Ascending aorta (tissue), 2 donors: ENCODE measurements at regions not wholly inside any gene's neighbourhood (a gene's known extent, or its start where the extent isn't known, plus 50 kb on each side); places are given as distances from the start of the nearest gene placed in this dataset.

ENCODE experiments used
- DNase-seq, 2 donors: peaks; one replicate each; pipeline ENCODE4 v3.0.0-alpha.2; 2019; ENCODE audit warnings: low spot score in 2 of 2
- H3K27ac ChIP-seq, 2 donors: fragments of 200-600 bp; sonication (generic); one replicate each; pipeline ENCODE4 v1.5.1; 2016 to 2017; ENCODE audit warnings: mild to moderate bottlenecking in 1 of 2
- H3K27me3 ChIP-seq: fragments of 200-600 bp; sonication (generic); one replicate; pipeline ENCODE4 v1.5.1; 2017
- H3K36me3 ChIP-seq, 2 donors: fragments of 200-600 bp; sonication (generic); one replicate each; pipeline ENCODE4 v1.5.1; 2016
- H3K4me1 ChIP-seq, 2 donors: fragments of 200-600 bp; sonication (generic); one replicate each; pipeline ENCODE4 v1.5.1; 2016 to 2017; ENCODE audit warnings: mild to moderate bottlenecking in 1 of 2
- H3K4me3 ChIP-seq, 2 donors: fragments of 200-600 bp; sonication (generic); one replicate each; pipeline ENCODE4 v1.5.1; 2016 to 2017; ENCODE audit warnings: mild to moderate bottlenecking in 1 of 2
- H3K9me3 ChIP-seq, 2 donors: fragments of 200-600 bp; sonication (generic); one replicate each; pipeline ENCODE4 v1.5.1; 2016
- intact Hi-C: fragments of 100-400 bp; cut with DNase I; formaldehyde crosslinking; loops from one replicate; pipeline ENCODE4 v1.15.1; 2023
- TF ChIP-seq, protein P1 (sequence below), 3 experiments: fragments of 200-600 bp in 2 of 3; fragments of 450-650 bp in 1 of 3; sonication (generic) in 2 of 3; IDR thresholded peaks; one replicate each; pipeline ENCODE4 v1.5.1; 2016 to 2019; ENCODE audit warnings: antibody characterized with exemption in 3 of 3, mild to moderate bottlenecking in 1 of 3, moderate library complexity in 1 of 3

DNA sequence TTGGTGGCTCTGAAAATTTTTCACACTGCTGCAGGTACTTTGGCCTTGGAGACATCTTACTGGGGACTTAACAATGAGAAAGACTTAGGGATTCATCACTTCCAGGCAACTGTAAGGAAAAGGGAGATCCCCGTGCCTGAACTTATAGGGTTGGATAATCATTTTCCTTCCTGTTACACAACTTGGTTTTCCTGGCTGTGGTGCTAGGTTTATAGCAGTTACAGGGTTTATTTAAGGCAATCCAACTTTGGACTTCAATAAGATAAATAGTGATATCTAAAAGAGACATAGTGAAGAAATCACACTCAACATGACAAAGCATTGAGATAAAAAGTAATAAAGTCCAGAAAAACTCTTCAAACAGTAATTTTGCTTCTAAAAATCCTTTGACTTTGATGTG lies 70.2 kb upstream of the RAPH1 start:
- no peaks in the 10 kb centered on the region for H3K27me3 ChIP-seq
- no peak overlapping the region for H3K4me3 ChIP-seq
- intact Hi-C loops = no loop called here
- H3K4me1 ChIP-seq = peaks cover 0 to 9% of the 10 kb centered on the region in 2 donors
- DNase-seq = no peak
- TF ChIP-seq, protein P1, sequence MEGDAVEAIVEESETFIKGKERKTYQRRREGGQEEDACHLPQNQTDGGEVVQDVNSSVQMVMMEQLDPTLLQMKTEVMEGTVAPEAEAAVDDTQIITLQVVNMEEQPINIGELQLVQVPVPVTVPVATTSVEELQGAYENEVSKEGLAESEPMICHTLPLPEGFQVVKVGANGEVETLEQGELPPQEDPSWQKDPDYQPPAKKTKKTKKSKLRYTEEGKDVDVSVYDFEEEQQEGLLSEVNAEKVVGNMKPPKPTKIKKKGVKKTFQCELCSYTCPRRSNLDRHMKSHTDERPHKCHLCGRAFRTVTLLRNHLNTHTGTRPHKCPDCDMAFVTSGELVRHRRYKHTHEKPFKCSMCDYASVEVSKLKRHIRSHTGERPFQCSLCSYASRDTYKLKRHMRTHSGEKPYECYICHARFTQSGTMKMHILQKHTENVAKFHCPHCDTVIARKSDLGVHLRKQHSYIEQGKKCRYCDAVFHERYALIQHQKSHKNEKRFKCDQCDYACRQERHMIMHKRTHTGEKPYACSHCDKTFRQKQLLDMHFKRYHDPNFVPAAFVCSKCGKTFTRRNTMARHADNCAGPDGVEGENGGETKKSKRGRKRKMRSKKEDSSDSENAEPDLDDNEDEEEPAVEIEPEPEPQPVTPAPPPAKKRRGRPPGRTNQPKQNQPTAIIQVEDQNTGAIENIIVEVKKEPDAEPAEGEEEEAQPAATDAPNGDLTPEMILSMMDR (IDR thresholded peaks at IDR 0.05) = no peak
- H3K27ac ChIP-seq = no peak overlapping the region
- H3K9me3 ChIP-seq = no peaks in the 10 kb centered on the region
- no peaks in the 10 kb centered on the region for H3K36me3 ChIP-seq

DNA sequence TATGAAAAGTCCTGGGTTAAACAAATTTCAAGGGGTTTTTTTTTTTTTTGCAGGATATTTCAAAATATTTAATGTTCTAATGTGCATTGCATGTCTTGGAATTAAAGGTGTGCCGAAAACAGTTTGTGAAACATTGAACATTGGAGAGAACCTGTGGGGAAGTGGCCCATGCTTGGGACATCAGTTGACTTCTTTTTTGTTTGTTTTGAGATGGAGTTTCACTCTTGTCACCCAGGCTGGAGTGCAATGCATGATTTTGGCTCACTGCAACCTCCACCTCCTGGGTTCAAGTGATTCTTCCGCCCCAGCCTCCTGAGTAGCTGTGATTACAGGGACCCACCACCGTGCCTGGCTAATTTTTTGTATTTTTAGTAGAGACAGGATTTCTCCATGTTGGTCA lies 71.0 kb upstream of the RAPH1 start:
- H3K4me1 ChIP-seq = peaks cover 0 to 9% of the 10 kb centered on the region in 2 donors
- H3K36me3 ChIP-seq = no peaks in the 10 kb centered on the region
- no peak for DNase-seq
- intact Hi-C loops = no loop called here
- no peaks in the 10 kb centered on the region for H3K9me3 ChIP-seq
- H3K27ac ChIP-seq = no peak overlapping the region
- TF ChIP-seq, protein P1 (IDR thresholded peaks at IDR 0.05) = no peak
- H3K27me3 ChIP-seq = no peaks in the 10 kb centered on the region
- no peak overlapping the region for H3K4me3 ChIP-seq

DNA sequence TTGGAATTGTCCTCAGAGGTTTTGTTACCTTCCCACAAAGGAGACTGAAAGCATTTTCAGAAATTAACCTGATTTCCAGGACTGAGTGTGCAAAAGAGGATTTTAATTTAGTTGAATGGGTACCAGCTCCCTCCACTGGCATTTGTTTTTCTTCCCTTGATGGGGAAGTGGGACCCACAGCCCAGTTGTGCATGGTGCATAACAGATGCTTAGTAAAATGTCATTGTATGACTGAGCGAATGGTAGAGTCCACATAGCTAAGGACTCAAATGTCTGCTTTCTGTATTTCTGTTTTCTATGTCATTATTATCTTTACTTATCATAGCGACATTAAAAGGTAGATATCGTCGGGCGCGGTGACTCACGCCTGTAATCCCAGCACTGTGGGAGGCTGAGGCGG lies 75.5 kb upstream of the RAPH1 start:
- Histone ChIP-seq H3K4me3 (no peak overlapping the region), H3K36me3 (no peaks in the 10 kb centered on the region), H3K4me1 (no peaks in the 10 kb centered on the region), H3K27me3 (no peaks in the 10 kb centered on the region), H3K9me3 (no peaks in the 10 kb centered on the region), H3K27ac (no peak overlapping the region)
- TF ChIP-seq, protein P1 (IDR thresholded peaks at IDR 0.05) = no peak
- no peak for DNase-seq
- intact Hi-C loops = no loop called here

DNA sequence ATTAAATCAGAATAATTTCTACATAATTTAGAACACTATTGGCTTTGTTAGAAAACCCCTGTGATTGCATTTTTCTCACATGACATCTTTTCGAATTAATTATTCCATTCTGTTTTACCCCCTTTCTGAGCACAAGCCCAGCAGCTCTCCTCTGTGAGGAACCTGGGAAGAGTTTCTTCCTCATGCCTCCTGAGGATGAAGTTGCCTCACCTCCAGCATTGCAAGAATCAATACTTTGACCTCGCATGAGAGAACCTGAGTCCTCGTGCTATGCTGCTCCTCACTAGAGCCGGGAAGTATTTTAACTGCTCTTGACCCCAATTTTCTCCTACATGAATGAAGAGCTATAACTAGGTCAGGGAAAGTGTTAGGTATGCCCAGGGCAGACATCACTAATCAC lies 77.1 kb upstream of the RAPH1 start:
- Histone ChIP-seq H3K4me3 (no peak overlapping the region), H3K36me3 (no peaks in the 10 kb centered on the region), H3K27me3 (no peaks in the 10 kb centered on the region), H3K27ac (no peak overlapping the region), H3K9me3 (no peaks in the 10 kb centered on the region), H3K4me1 (no peaks in the 10 kb centered on the region)
- TF ChIP-seq, protein P1 (IDR thresholded peaks at IDR 0.05) = no peak
- no peak for DNase-seq
- intact Hi-C loops = no loop called here

DNA sequence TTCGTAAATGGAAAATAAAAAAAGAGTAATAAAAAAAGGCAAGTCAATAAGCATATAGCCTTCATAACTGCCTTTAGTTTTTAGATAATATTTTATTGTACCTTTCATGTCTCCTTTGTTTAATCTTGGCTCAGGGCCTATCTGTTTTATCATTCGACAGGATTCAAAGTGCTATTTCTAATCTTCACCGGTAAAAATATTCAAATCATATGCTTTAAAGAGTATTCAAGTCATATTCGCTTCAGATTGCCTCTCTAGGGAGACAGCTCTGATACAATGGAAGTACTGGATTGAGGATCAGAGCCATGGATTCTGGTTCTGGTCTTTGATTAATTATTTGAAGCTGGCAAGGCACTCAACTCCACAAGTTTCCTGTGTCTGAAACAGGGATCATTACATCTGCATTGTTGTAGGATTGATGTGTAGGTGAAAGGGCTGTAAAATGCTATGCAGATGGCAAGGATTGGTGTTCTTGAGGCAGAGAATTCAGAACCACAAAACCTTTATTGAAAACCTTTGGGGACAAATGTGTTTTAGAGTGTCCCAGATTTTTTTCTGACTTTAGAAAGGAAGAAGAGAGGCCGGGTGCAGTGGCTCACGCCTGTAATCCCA lies 84.3 kb upstream of the RAPH1 start:
- Histone ChIP-seq H3K27ac (no peak overlapping the region), H3K4me3 (no peak overlapping the region), H3K36me3 (no peaks in the 10 kb centered on the region), H3K4me1 (no peaks in the 10 kb centered on the region), H3K27me3 (no peaks in the 10 kb centered on the region), H3K9me3 (no peaks in the 10 kb centered on the region)
- TF ChIP-seq, protein P1 (IDR thresholded peaks at IDR 0.05) = no peak
- DNase-seq = no peak
- intact Hi-C loops = no loop called here

DNA sequence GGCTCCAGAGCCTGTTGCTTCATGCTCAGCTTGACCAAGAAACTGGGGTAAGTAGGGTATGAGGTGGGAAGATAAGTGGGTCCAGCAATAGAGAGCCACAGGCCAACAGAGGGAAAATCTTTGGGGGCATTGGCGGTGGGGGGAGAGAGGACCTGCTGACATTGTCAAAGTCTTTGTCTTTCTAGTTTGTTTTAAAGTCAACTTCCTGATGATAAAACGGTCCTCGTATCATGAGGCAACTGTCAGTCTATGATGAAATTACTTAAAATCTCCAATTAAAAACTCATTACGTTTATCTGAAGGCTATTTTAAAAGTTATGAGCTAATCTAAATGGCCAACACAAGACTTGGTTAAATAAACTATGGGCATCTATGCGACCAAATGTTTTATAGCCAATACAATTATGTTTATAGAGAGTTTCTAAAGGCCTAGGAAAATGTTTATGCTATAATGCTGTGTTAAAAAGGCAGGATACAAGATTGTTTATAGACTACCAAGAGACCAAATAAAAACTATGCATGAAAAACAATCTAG lies 84.4 kb upstream of the CD28 start:
- Histone ChIP-seq H3K36me3 (no peaks in the 10 kb centered on the region), H3K27me3 (no peaks in the 10 kb centered on the region), H3K4me1 (peaks cover 0 to 4% of the 10 kb centered on the region in 2 donors), H3K4me3 (no peak overlapping the region), H3K27ac (no peak overlapping the region), H3K9me3 (no peaks in the 10 kb centered on the region)
- intact Hi-C loops = no loop called here
- TF ChIP-seq, protein P1 (IDR thresholded peaks at IDR 0.05) = no peak
- no peak for DNase-seq
